DOHH2 (cell line): ENCODE measurements at regions not wholly inside any gene's neighbourhood (a gene's known extent, or its start where the extent isn't known, plus 50 kb on each side); places are given as distances from the start of the nearest gene placed in this dataset.

ENCODE experiments used
- H3F3A ChIP-seq: fragments of 200-600 bp; sonication (generic), shearing (Covaris generic); 2 replicates; pipeline ENCODE4 v1.6.0; 2016; ENCODE audit warnings: antibody characterized with exemption, mild to moderate bottlenecking; ENCODE audit not compliant: control insufficient read depth, insufficient read depth
- H3K27ac ChIP-seq: fragments of 200-600 bp; sonication (generic); 2 replicates; pipeline ENCODE4 v1.5.1; 2014; ENCODE audit warnings: low read depth, mild to moderate bottlenecking, low read length, moderate library complexity
- H3K27me3 ChIP-seq: fragments of 200-600 bp; sonication (generic); 2 replicates; pipeline ENCODE4 v1.6.1; 2014; ENCODE audit warnings: mild to moderate bottlenecking, low read length, mixed read lengths; ENCODE audit not compliant: control insufficient read depth
- H3K36me3 ChIP-seq: fragments of 200-600 bp; sonication (generic); 2 replicates; pipeline ENCODE4 v1.6.1; 2014; ENCODE audit warnings: mild to moderate bottlenecking, low read length, moderate library complexity, mixed read lengths; ENCODE audit not compliant: control insufficient read depth
- H3K4me1 ChIP-seq: fragments of 200-600 bp; sonication (generic); 2 replicates; pipeline ENCODE4 v1.6.1; 2014; ENCODE audit warnings: mild to moderate bottlenecking, low read length, mixed read lengths; ENCODE audit not compliant: control insufficient read depth
- H3K4me2 ChIP-seq: fragments of 200-600 bp; sonication (generic); 2 replicates; pipeline ENCODE4 v1.6.0; 2014; ENCODE audit warnings: mild to moderate bottlenecking, low read length, moderate library complexity
- H3K4me3 ChIP-seq: fragments of 200-600 bp; sonication (generic); 2 replicates; pipeline ENCODE4 v1.5.1; 2014; ENCODE audit warnings: mild to moderate bottlenecking, low read length, mixed read lengths
- H3K79me2 ChIP-seq: fragments of 200-600 bp; sonication (generic); 2 replicates; pipeline ENCODE4 v1.6.1; 2014; ENCODE audit warnings: mild to moderate bottlenecking, low read length, mixed read lengths; ENCODE audit not compliant: control insufficient read depth
- H3K9me2 ChIP-seq: fragments of 200-600 bp; sonication (generic); replicated peaks from 2 replicates; pipeline ENCODE4 v1.6.1; 2014; ENCODE audit warnings: mild to moderate bottlenecking, low read length, mixed read lengths; ENCODE audit not compliant: control insufficient read depth
- H3K9me3 ChIP-seq: fragments of 200-600 bp; sonication (generic); 2 replicates; pipeline ENCODE4 v1.6.1; 2014; ENCODE audit warnings: antibody characterized with exemption, low read length, mixed read lengths; ENCODE audit not compliant: control insufficient read depth, insufficient read depth
- H4K20me1 ChIP-seq: fragments of 200-600 bp; sonication (generic); 2 replicates; pipeline ENCODE4 v1.6.0; 2014; ENCODE audit warnings: low read depth, mild to moderate bottlenecking, antibody characterized with exemption, low read length, moderate library complexity; ENCODE audit not compliant: control insufficient read depth, insufficient read depth
- CTCF ChIP-seq: fragments of 200-600 bp; sonication (generic); IDR thresholded peaks from one replicate; pipeline ENCODE4 v1.5.1; 2014; ENCODE audit warnings: antibody characterized with exemption, mild to moderate bottlenecking, low read depth, low read length; ENCODE audit not compliant: poor library complexity, severe bottlenecking
- EZH2phosphoT487 ChIP-seq: fragments of 200-600 bp; sonication (generic); IDR thresholded peaks from 2 replicates; pipeline ENCODE4 v1.6.1; 2017; ENCODE audit warnings: borderline replicate concordance, mild to moderate bottlenecking, antibody characterized with exemption, low read length, moderate library complexity, mixed read lengths

DNA sequence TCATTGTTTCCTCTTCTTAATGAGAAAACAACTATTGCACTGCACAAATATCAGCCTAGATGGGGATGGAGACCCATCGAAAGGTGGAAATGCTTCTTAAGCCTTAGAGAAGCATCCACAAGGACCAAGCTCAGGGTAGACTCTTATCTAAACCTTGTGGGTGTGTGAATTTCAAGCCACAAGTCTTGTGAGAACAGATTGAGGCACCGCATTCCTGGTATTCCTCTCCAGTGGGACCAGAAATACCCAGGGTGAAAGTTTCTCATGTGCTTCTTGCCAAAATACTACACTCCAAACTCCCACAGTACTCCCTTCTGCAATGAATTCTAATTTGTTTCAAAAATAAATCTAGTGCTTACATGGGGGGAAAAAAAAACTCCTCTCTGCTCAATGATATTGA lies 375.6 kb downstream of the PDGFC start:
- no peaks in the 10 kb centered on the region for H3F3A ChIP-seq
- no peak overlapping the region for H3K4me3 ChIP-seq
- H4K20me1 ChIP-seq, result no peaks in the 10 kb centered on the region
- no peaks in the 10 kb centered on the region for H3K79me2 ChIP-seq
- no peak overlapping the region for H3K27ac ChIP-seq
- TF ChIP-seq EZH2phosphoT487, result no peak
- no peak for TF ChIP-seq CTCF
- H3K4me1 ChIP-seq, result no peaks in the 10 kb centered on the region
- no peaks in the 10 kb centered on the region for H3K36me3 ChIP-seq
- H3K9me3 ChIP-seq, result no peaks in the 10 kb centered on the region
- no peaks in the 10 kb centered on the region for H3K27me3 ChIP-seq
- no peaks in the 10 kb centered on the region for H3K9me2 ChIP-seq
- no peak overlapping the region for H3K4me2 ChIP-seq

DNA sequence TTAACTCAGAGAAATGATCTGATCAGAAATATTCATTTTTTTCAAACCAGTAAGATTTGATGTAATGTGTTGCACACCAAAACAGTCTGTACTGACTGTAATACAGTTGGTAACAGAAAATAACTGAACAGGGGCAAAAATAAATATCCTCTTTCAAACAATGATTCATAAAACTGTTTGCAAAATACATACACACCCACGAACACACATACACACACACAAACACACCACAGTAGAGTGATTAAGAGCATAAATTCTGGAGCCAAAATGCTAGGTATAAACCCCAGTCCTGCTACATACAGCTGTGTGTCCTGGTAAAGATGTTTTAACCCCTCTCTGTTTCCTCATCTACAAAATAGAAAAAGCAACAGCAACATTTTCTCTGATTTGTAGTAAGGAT lies 376.6 kb downstream of the PDGFC start:
- Histone ChIP-seq H3K79me2 (no peaks in the 10 kb centered on the region), H3K27ac (no peak overlapping the region), H3K4me2 (no peak overlapping the region), H3K4me3 (no peak overlapping the region), H3K27me3 (no peaks in the 10 kb centered on the region), H3K9me3 (no peaks in the 10 kb centered on the region), H3K4me1 (no peaks in the 10 kb centered on the region), H3K9me2 (no peaks in the 10 kb centered on the region), H3F3A (no peaks in the 10 kb centered on the region), H4K20me1 (no peaks in the 10 kb centered on the region), H3K36me3 (no peaks in the 10 kb centered on the region)
- TF ChIP-seq EZH2phosphoT487, result no peak
- TF ChIP-seq CTCF, result no peak

GRCh38 chr4:156594624-156595023 lies 377.0 kb downstream of the PDGFC start:
- H3K79me2 ChIP-seq, result no peaks in the 10 kb centered on the region
- no peak overlapping the region for H3K4me2 ChIP-seq
- no peaks in the 10 kb centered on the region for H3K36me3 ChIP-seq
- no peaks in the 10 kb centered on the region for H3K9me2 ChIP-seq
- H3K4me3 ChIP-seq, result no peak overlapping the region
- H3F3A ChIP-seq, result no peaks in the 10 kb centered on the region
- no peaks in the 10 kb centered on the region for H3K9me3 ChIP-seq
- no peak overlapping the region for H3K27ac ChIP-seq
- no peaks in the 10 kb centered on the region for H3K4me1 ChIP-seq
- no peaks in the 10 kb centered on the region for H4K20me1 ChIP-seq
- no peaks in the 10 kb centered on the region for H3K27me3 ChIP-seq
- TF ChIP-seq CTCF, result no peak
- TF ChIP-seq EZH2phosphoT487, result no peak

DNA sequence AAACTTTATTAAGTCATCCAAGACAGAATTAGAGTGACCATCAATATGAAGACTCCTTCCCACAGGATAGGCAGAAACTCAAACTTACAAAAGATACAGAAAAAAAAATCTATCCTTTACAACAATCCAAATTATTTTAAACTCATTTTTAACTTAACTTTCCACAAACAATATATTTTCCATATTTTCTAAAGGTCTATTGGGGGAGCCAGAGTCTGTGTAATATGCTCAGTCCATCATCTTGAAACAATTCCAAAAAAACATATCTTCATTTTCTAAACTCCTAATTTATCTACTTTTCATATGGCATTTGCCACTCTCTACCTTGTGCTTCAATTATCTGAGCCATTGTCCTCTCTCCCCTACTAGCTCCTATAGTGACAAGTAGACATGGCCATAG lies 378.1 kb downstream of the PDGFC start:
- H3F3A ChIP-seq, result no peaks in the 10 kb centered on the region
- no peak overlapping the region for H3K4me2 ChIP-seq
- H3K4me3 ChIP-seq, result no peak overlapping the region
- no peaks in the 10 kb centered on the region for H3K36me3 ChIP-seq
- no peaks in the 10 kb centered on the region for H3K4me1 ChIP-seq
- no peaks in the 10 kb centered on the region for H3K9me3 ChIP-seq
- H3K79me2 ChIP-seq, result no peaks in the 10 kb centered on the region
- no peaks in the 10 kb centered on the region for H3K27me3 ChIP-seq
- H3K9me2 ChIP-seq, result no peaks in the 10 kb centered on the region
- no peaks in the 10 kb centered on the region for H4K20me1 ChIP-seq
- TF ChIP-seq EZH2phosphoT487 (no peak), CTCF (no peak)
- no peak overlapping the region for H3K27ac ChIP-seq
